ENCODE measurements at regions not wholly inside any gene's neighbourhood (a gene's known extent, or its start where the extent isn't known, plus 50 kb on each side); places are given as distances from the start of the nearest gene placed in this dataset.
"Not testable (repeated sequence)": the region's sequence is repeated elsewhere in the genome, so short reads cannot be mapped to it uniquely, and the experiment has no call there.

GRCh38 chr5:126150319-126150718 is 272.9 kb upstream of the GRAMD2B start:
- not testable (repeated sequence) for DNase-seq (ENCODE audit: low spot score)

GRCh38 chr5:126155298-126155697 is 267.9 kb upstream of the GRAMD2B start:
- DNase-seq (ENCODE audit: low spot score) = not testable (repeated sequence)

GRCh38 chr5:126166368-126166767 is 256.8 kb upstream of the GRAMD2B start:
- DNase-seq (ENCODE audit: low spot score) = no peak

- DNase-seq (ENCODE audit: low spot score) = no peak
Measured at GRCh38 chr5:126168785-126169184, 254.4 kb upstream of the GRAMD2B start.

- DNase-seq (ENCODE audit: low spot score) = no peak
Measured at GRCh38 chr5:126171916-126172315, 251.3 kb upstream of the GRAMD2B start.

GRCh38 chr5:126172812-126173211 is 250.4 kb upstream of the GRAMD2B start:
- no peak for DNase-seq (ENCODE audit: low spot score)

- no peak for DNase-seq (ENCODE audit: low spot score)
Measured at GRCh38 chr5:126178521-126178920, 244.7 kb upstream of the GRAMD2B start.

- no peak for DNase-seq (ENCODE audit: low spot score)
Measured at GRCh38 chr5:126182971-126183695, 240.1 kb upstream of the GRAMD2B start.

- no peak for DNase-seq (ENCODE audit: low spot score)
Measured at GRCh38 chr5:126184474-126184873, 238.7 kb upstream of the GRAMD2B start.

- no peak for DNase-seq (ENCODE audit: low spot score)
Measured at GRCh38 chr5:126186210-126186609, 237.0 kb upstream of the GRAMD2B start.

GRCh38 chr5:126188804-126189203 is 234.4 kb upstream of the GRAMD2B start:
- no peak for DNase-seq (ENCODE audit: low spot score)

GRCh38 chr5:126189231-126189630 is 234.0 kb upstream of the GRAMD2B start:
- no peak for DNase-seq (ENCODE audit: low spot score)

GRCh38 chr5:126189862-126190261 is 233.3 kb upstream of the GRAMD2B start:
- no peak for DNase-seq (ENCODE audit: low spot score)

- no peak for DNase-seq (ENCODE audit: low spot score)
Measured at GRCh38 chr5:126192226-126192625, 231.0 kb upstream of the GRAMD2B start.

- DNase-seq (ENCODE audit: low spot score) = no peak
Measured at GRCh38 chr5:126195410-126196100, 227.7 kb upstream of the GRAMD2B start.

- no peak for DNase-seq (ENCODE audit: low spot score)
Measured at GRCh38 chr5:126198531-126198930, 224.7 kb upstream of the GRAMD2B start.

- no peak for DNase-seq (ENCODE audit: low spot score)
Measured at GRCh38 chr5:126199467-126199866, 223.7 kb upstream of the GRAMD2B start.

GRCh38 chr5:126208691-126209090 is 214.5 kb upstream of the GRAMD2B start:
- DNase-seq (ENCODE audit: low spot score) = no peak

GRCh38 chr5:126210955-126211354 is 212.3 kb upstream of the GRAMD2B start:
- DNase-seq (ENCODE audit: low spot score) = no peak

GRCh38 chr5:126219616-126220015 is 203.6 kb upstream of the GRAMD2B start:
- DNase-seq (ENCODE audit: low spot score) = no peak

- no peak for DNase-seq (ENCODE audit: low spot score)
Measured at GRCh38 chr5:126220725-126221124, 202.5 kb upstream of the GRAMD2B start.

- DNase-seq (ENCODE audit: low spot score) = no peak
Measured at GRCh38 chr5:126228934-126229333, 194.3 kb upstream of the GRAMD2B start.

- no peak for DNase-seq (ENCODE audit: low spot score)
Measured at GRCh38 chr5:126233256-126233655, 190.0 kb upstream of the GRAMD2B start.
